Endothelial cell of umbilical vein (primary cell): ENCODE measurements at regions not wholly inside any gene's neighbourhood (a gene's known extent, or its start where the extent isn't known, plus 50 kb on each side); places are given as distances from the start of the nearest gene placed in this dataset.

Experiments
- BruUV-seq: library from RNA; stranded (reverse); fragments of 400-500 nt; replicated peaks from 2 replicates; lab custom pipeline; 2021; lab: Mats Ljungman, UMichigan
- CTCF ChIA-PET: fragments of 300-600, 350-600 bp; sonication (Branson Sonifier 250); formaldehyde crosslinking; loops from one replicate; lab custom pipeline; 2021; ENCODE audit warnings: antibody characterized with exemption, inconsistent platforms; lab: Charles Lee
- POLR2A ChIA-PET: fragments of 300-600, 350-600 bp; sonication (Branson Sonifier 250); formaldehyde crosslinking; loops from one replicate; lab custom pipeline; 2021; ENCODE audit warnings: antibody characterized with exemption, inconsistent platforms; lab: Charles Lee
- DNase-seq: peaks from one replicate; pipeline ENCODE4 v3.0.0-alpha.2; 2011; ENCODE audit warnings: low read depth, low spot score
- FAIRE-seq: peaks from 2 replicates; lab custom pipeline; 2011; peaks lifted over from hg19 to GRCh38; lab: Jason Lieb, UNC
- H2AFZ ChIP-seq: 2 replicates; pipeline ENCODE4 v1.6.0; 2012; ENCODE audit warnings: low read depth, low read length, control low read depth, inconsistent platforms
- H3K27ac ChIP-seq: 2 replicates; pipeline ENCODE4 v1.5.1; 2011; ENCODE audit warnings: low read depth, mild to moderate bottlenecking, control low read depth, low read length, moderate library complexity; ENCODE audit not compliant: insufficient read depth
- H3K27me3 ChIP-seq, 2 experiments: 2 replicates each; pipeline versions ENCODE4 v1.6.0 to v1.6.1; 2011; ENCODE audit warnings: low read length in 2 of 2, mixed read lengths in 1 of 2; ENCODE audit not compliant: control insufficient read depth in 2 of 2, insufficient read depth in 2 of 2
- H3K36me3 ChIP-seq, 2 experiments: 2 replicates in 1 of 2; 3 replicates in 1 of 2; pipeline ENCODE4 v1.5.1; 2011; ENCODE audit warnings: low read length in 2 of 2, mild to moderate bottlenecking in 1 of 2, moderate library complexity in 1 of 2; ENCODE audit not compliant: control insufficient read depth in 2 of 2, insufficient read depth in 2 of 2; ENCODE audit errors: extremely low read depth in 1 of 2
- H3K4me1 ChIP-seq: 3 replicates; pipeline ENCODE4 v1.5.1; 2011; ENCODE audit warnings: mild to moderate bottlenecking, low read length; ENCODE audit not compliant: control insufficient read depth, insufficient read depth; ENCODE audit errors: extremely low read depth
- H3K4me2 ChIP-seq: 2 replicates; pipeline ENCODE4 v1.6.1; 2011; ENCODE audit warnings: low read length, control low read depth, mixed read lengths; ENCODE audit not compliant: insufficient read depth
- H3K4me3 ChIP-seq, 3 experiments: fragments of 200-600 bp in 1 of 3; sonication (generic), shearing (Covaris generic) in 1 of 3; replicated peaks in 1 of 3; 2 replicates each; pipeline ENCODE4 v1.5.1; 2011 to 2016; ENCODE audit warnings: control low read depth in 3 of 3, low read length in 3 of 3, mild to moderate bottlenecking in 2 of 3, inconsistent platforms in 1 of 3, low read depth in 1 of 3, moderate library complexity in 1 of 3; ENCODE audit not compliant: insufficient read depth in 1 of 3
- H3K79me2 ChIP-seq: 2 replicates; pipeline ENCODE4 v1.6.0; 2012; ENCODE audit warnings: low read length, inconsistent platforms; ENCODE audit not compliant: control insufficient read depth, insufficient read depth
- H3K9ac ChIP-seq: replicated peaks from 2 replicates; pipeline ENCODE3; 2011; ENCODE audit warnings: low read length, control low read depth; ENCODE audit not compliant: insufficient read depth; ENCODE audit errors: extremely low read depth
- H3K9me1 ChIP-seq: replicated peaks from 3 replicates; pipeline ENCODE4 v1.6.0; 2011; ENCODE audit warnings: mild to moderate bottlenecking, low read length; ENCODE audit not compliant: control insufficient read depth, insufficient read depth; ENCODE audit errors: extremely low read depth
- H3K9me3 ChIP-seq: replicated peaks from 2 replicates; pipeline ENCODE4 v1.5.1; 2012; ENCODE audit warnings: low read length, inconsistent platforms; ENCODE audit not compliant: control insufficient read depth, insufficient read depth
- H4K20me1 ChIP-seq: replicated peaks from 2 replicates; pipeline ENCODE3; 2011; ENCODE audit warnings: mild to moderate bottlenecking, low read length; ENCODE audit not compliant: control insufficient read depth, insufficient read depth; ENCODE audit errors: extremely low read depth
- EZH2 ChIP-seq: IDR thresholded peaks from 2 replicates; pipeline ENCODE4 v1.6.1; 2012; ENCODE audit warnings: borderline replicate concordance, low read depth, mild to moderate bottlenecking, moderate library complexity, low read length, inconsistent platforms; ENCODE audit not compliant: severe bottlenecking
- FOS ChIP-seq: IDR thresholded peaks from 2 replicates; pipeline ENCODE4 v1.6.1; 2011; ENCODE audit warnings: mild to moderate bottlenecking, low read length, moderate library complexity, borderline replicate concordance; ENCODE audit not compliant: insufficient read depth
- GATA2 ChIP-seq: IDR thresholded peaks from 2 replicates; pipeline ENCODE4 v1.7.0; 2011; ENCODE audit warnings: low read depth, mild to moderate bottlenecking, moderate library complexity, mixed read lengths, low read length; ENCODE audit not compliant: insufficient read length, insufficient read depth
- JUN ChIP-seq: IDR thresholded peaks from 2 replicates; pipeline ENCODE4 v1.6.1; 2011; ENCODE audit warnings: borderline replicate concordance, low read depth; ENCODE audit not compliant: insufficient read length, insufficient read depth
- MYC ChIP-seq: IDR thresholded peaks from one replicate; pipeline ENCODE4 v1.6.1; 2011; ENCODE audit warnings: mild to moderate bottlenecking, low read depth, low read length
- POLR2A ChIP-seq: IDR thresholded peaks from 2 replicates; pipeline ENCODE4 v1.6.1; 2012; ENCODE audit warnings: low read depth, mild to moderate bottlenecking, control low read depth, low read length
- dilution Hi-C: fragments of 300-500 bp; cut with MboI; formaldehyde crosslinking; loops from one replicate; pipeline ENCODE4 v1.15.0; 2019; ENCODE audit warnings: low sequenced_read_pairs; ENCODE audit not compliant: extremely low pct_ligation_motif_present
- intact Hi-C: fragments of 100-400 bp; cut with micrococcal nuclease; formaldehyde crosslinking; loops from one replicate; pipeline ENCODE4 v1.10.0; 2022
- TF ChIP-seq, protein P1 (sequence below), 2 donors: IDR thresholded peaks; 1 replicate in 1 of 2; 2 replicates in 1 of 2; pipeline ENCODE4 v1.5.1; 2011; ENCODE audit warnings: low read length in 2 of 2, mild to moderate bottlenecking in 2 of 2, moderate library complexity in 2 of 2, control low read depth in 1 of 2, inconsistent platforms in 1 of 2, low read depth in 1 of 2; ENCODE audit not compliant: insufficient read depth in 1 of 2; ENCODE audit errors: extremely low read depth in 1 of 2

DNA sequence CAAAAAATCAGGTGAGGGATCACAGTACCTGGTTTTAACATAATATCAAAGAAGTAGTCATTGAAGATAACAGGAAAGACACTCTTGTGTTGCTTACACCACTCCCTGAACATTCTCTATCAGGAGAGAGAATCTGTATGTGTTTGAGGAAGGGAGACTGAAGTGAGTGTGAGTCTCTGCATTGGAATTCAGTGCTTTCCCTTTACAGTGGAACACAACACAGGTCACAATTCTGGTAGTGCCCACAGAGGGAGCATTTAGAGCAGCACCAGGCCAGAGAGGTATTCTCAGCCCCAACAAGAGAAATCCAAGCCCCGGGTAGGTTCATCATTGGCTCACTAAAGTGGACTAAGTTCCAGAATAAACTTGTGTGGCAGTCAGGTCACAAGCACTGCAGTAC is 64.7 kb upstream of the UBQLN2 start:
- intact Hi-C loops, result no loop called here
- Histone ChIP-seq H3K9me3 (no peaks in the 10 kb centered on the region), H3K9me1 (no peaks in the 10 kb centered on the region), H3K4me3 (no peak overlapping the region), H3K27ac (no peak overlapping the region), H2AFZ (no peak overlapping the region), H3K79me2 (no peaks in the 10 kb centered on the region), H3K36me3 (no peaks in the 10 kb centered on the region), H3K4me1 (no peaks in the 10 kb centered on the region), H4K20me1 (no peaks in the 10 kb centered on the region), H3K27me3 (no peaks in the 10 kb centered on the region), H3K9ac (no peak overlapping the region), H3K4me2 (no peak overlapping the region)
- no peak for TF ChIP-seq GATA2
- no peak for TF ChIP-seq MYC
- TF ChIP-seq POLR2A, result no peak
- FAIRE-seq (no peak), DNase-seq (no peak)
- ChIA-PET CTCF (no interaction called here), POLR2A (no interaction called here)
- BruUV-seq, result no TSS peak
- dilution Hi-C loops, result no loop called here

DNA sequence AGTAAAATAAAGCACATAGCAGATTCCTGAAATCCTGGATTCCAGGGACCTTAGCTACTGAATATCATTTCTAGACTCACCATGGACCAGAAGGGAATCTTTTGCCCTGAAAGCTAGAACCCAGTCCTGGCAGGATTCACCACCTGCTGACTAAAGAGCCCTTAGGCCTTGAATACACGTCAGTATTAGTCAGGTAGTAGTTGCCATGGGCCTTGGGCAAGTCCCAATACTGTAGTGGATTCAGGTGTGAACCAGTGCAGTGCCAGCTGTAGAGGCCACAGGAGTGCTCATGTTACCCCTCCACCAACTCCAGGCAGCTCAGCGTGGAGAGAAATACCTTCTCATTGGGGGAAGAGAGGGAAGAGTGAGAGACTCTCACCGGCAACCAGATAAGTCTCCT is 64.1 kb upstream of the UBQLN2 start:
- Histone ChIP-seq H3K79me2 (no peaks in the 10 kb centered on the region), H3K9ac (no peak overlapping the region), H3K36me3 (no peaks in the 10 kb centered on the region), H3K9me1 (no peaks in the 10 kb centered on the region), H2AFZ (no peak overlapping the region), H3K9me3 (no peaks in the 10 kb centered on the region), H3K4me1 (no peaks in the 10 kb centered on the region), H3K27ac (no peak overlapping the region), H3K4me3 (no peak overlapping the region), H3K4me2 (no peak overlapping the region), H4K20me1 (no peaks in the 10 kb centered on the region), H3K27me3 (no peaks in the 10 kb centered on the region)
- dilution Hi-C loops (no loop called here), intact Hi-C loops (no loop called here)
- FAIRE-seq (no peak), DNase-seq (no peak)
- POLR2A ChIA-PET, result no interaction called here
- CTCF ChIA-PET, result no interaction called here
- no TSS peak for BruUV-seq
- TF ChIP-seq FOS, result no peak
- TF ChIP-seq EZH2, result no peak
- no peak for TF ChIP-seq JUN
- TF ChIP-seq, protein P1, sequence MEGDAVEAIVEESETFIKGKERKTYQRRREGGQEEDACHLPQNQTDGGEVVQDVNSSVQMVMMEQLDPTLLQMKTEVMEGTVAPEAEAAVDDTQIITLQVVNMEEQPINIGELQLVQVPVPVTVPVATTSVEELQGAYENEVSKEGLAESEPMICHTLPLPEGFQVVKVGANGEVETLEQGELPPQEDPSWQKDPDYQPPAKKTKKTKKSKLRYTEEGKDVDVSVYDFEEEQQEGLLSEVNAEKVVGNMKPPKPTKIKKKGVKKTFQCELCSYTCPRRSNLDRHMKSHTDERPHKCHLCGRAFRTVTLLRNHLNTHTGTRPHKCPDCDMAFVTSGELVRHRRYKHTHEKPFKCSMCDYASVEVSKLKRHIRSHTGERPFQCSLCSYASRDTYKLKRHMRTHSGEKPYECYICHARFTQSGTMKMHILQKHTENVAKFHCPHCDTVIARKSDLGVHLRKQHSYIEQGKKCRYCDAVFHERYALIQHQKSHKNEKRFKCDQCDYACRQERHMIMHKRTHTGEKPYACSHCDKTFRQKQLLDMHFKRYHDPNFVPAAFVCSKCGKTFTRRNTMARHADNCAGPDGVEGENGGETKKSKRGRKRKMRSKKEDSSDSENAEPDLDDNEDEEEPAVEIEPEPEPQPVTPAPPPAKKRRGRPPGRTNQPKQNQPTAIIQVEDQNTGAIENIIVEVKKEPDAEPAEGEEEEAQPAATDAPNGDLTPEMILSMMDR (IDR thresholded peaks at IDR 0.05; ENCODE audit: extremely low read depth in 1 of 2, insufficient read depth in 1 of 2, low read depth in 1 of 2, low read length in 2 of 2), result no peak
